ENCODE measurements at regions not wholly inside any gene's neighbourhood (a gene's known extent, or its start where the extent isn't known, plus 50 kb on each side); places are given as distances from the start of the nearest gene placed in this dataset.
"Not testable (repeated sequence)": the region's sequence is repeated elsewhere in the genome, so short reads cannot be mapped to it uniquely, and the experiment has no call there.

- ATAC-seq, DNase-seq: not testable (repeated sequence)
Measured at GRCh38 chr15:38814254-38814653, 249.6 kb upstream of the RASGRP1 start.

DNA sequence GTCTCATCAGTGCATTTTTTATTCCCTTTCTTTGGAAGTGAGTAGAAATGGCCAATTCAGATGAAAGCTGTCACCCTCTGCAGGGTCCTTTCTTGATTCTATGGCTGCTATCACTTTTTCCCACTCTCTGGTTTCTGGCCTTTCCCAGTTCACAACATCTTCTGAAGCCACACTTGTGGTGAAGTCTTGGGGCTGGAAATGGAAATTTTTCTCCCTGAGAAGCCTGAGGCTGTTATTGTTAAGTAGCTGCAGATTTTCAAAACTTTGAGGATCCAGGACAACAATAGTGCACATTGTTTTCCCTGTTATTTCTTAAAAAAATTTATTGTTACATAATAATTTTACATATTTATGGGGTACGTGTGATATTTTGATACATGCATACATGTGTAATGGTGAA is 250.3 kb upstream of the RASGRP1 start:
- DNase-seq (no peak), ATAC-seq (no peak)

DNA sequence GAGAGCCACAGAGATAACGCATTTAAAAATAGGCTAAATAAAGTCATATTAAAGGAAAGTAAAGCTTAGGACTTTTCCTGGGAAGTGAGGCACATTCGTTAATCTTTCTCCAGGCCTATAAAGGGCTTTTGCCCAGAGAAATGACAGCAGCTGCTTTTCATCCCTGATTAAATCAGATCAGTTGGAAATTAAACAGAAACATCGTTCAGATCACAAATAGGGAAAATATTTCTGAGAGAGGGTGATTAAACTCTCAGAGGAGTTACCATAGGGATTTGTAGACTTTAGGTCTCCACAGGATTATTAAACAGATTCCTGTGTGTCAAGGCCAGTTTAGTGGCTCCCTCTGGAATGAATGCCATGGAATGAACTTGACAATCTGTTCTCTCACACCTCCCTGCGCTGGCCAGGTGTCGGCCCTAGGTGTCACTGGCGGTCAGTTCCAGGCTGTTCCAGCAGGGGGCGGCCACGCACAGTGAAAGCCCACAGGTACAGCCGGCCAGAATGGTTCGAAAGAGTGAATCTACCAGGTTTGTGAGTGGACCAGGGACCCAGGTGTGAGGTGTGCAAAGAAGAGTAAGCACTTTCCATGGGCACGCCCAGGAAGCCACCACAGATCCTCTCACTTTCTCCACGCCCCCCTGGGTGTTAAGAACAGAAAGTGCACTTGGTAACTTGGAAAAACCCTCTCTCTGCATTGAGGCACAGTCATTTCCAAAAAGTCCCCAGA is 253.0 kb upstream of the RASGRP1 start:
- DNase-seq (peak; percentile 86), ATAC-seq (peak; percentile 91)

DNA sequence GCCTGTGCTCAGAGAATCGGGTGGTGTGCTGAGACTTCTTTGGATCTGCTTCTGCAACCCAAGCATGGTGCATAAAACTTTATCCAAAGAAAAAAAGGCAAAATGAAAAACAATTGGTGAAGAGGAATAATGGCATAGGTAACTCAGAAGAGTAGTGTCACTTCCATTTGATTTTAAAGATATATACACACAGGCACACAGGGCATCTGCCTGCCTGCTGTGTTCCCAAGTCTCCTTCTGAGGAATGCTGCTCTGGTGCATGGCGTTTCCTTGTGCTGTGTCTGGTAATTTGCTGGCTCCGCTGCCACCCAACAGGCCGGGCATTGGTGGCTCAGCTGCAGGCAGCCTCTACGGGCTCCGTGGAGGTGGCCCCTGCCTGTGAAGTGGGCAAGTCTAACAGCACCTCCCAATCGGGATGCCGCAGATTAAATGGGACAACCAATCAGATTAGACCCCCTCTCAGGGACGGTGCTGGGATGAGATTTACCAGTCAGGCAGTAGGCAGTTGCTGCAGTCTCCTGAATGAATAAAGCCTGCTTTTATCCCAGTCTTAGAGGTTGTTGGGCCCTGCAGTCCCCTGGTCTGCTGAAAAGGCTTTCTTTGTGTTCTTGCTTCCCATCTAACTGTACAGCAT is 253.7 kb upstream of the RASGRP1 start:
- no peak for DNase-seq
- no peak for ATAC-seq

GRCh38 chr15:38819387-38819950 is 254.9 kb upstream of the RASGRP1 start:
- no peak for DNase-seq
- no peak for ATAC-seq

GRCh38 chr15:38823263-38823662 is 258.6 kb upstream of the RASGRP1 start:
- ATAC-seq (no peak), DNase-seq (no peak)

- ATAC-seq: no peak
- DNase-seq: no peak
Measured at GRCh38 chr15:38824719-38825118, 260.1 kb upstream of the RASGRP1 start.

GRCh38 chr15:38826880-38827279 is 262.3 kb upstream of the RASGRP1 start:
- no peak for DNase-seq
- ATAC-seq: no peak

- DNase-seq: no peak
- no peak for ATAC-seq
Measured at GRCh38 chr15:38828031-38828532, 263.5 kb upstream of the RASGRP1 start.

DNA sequence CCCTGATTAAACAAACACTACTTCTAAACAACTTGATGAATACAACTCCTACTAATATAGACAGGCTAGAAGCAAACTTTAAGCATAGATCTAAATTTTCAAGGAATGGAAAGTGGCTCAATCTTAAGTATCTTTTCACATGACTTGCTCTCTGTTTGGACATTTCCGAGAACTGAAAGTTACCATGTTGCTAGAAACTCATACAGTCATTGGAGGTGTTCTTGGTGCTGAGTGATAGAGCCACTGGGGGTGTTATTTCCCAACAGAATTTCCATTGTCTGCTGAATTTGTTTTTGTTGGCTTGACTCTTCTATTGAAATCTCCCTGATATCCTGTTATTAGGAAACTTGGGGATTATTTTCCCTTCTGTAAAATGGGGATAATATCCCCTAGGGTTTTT is 264.5 kb upstream of the RASGRP1 start:
- DNase-seq (no peak), ATAC-seq (no peak)

DNA sequence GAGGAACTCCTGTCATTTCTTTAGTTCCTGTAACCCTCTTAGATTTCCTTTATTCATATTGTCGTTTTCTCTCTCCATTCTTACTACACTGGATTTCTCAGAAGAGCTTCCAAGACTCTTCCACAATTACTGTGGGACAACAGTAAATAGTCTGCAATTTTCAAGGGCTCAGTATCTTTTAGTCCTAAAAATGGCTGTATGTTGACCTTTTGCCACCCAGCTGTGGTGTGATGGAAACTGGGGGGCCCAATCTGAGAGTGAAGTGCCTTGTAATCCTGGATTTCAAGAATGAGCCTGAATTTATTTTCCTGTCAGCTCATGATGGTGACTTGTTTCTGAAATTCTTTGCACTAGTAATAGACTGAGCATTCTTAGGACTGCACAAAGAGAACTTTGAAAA is 277.6 kb upstream of the RASGRP1 start:
- ATAC-seq: no peak

GRCh38 chr15:38843051-38843501 is 278.5 kb upstream of the RASGRP1 start:
- DNase-seq (no peak), ATAC-seq (no peak)

More for the DNA sequence above, 277.6 kb upstream of the RASGRP1 start:
- DNase-seq: no peak

GRCh38 chr15:38843736-38844590 is 279.3 kb upstream of the RASGRP1 start:
- DNase-seq (no peak), ATAC-seq (no peak)

DNA sequence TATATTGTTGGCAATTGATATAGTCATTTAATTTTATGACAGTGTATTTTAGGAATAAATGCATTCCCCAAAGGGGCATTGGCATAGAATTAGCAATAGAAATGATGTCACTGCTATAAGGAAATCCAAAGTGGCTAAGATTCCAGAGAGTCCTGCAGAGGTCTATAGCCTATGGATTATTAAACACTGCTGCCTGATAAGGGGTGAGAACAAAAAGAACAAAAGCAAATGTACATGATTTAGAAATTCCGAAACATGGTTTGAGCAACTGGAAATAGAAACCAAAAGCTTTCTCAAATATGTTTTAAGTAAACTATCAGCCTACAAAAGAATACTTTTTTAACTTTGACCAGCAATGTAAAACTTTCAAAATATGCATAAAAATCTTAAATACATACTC is 280.1 kb upstream of the RASGRP1 start:
- ATAC-seq: no peak
- no peak for DNase-seq

- ATAC-seq: no peak
- no peak for DNase-seq
Measured at GRCh38 chr15:38846346-38846745, 281.7 kb upstream of the RASGRP1 start.

DNA sequence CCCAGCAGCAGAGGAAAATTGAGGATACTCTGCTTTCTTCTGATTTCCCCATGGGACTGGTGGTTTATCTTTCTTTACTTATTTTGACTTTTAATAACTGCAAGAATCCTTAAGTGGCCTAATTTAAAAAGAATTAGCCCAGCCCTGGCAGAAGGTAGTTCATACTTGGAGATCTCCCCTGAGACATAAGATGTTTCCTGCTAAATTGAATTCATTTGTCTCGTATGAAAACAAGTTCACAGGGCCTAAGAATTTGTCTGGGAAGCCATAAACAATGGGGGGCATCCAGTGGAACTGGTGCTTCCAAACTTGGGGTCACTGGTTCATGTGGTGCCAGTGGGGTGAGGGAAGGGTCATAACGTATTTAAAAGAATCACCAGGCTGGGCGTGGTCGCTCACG is 283.1 kb upstream of the RASGRP1 start:
- no peak for DNase-seq
- ATAC-seq: no peak

DNA sequence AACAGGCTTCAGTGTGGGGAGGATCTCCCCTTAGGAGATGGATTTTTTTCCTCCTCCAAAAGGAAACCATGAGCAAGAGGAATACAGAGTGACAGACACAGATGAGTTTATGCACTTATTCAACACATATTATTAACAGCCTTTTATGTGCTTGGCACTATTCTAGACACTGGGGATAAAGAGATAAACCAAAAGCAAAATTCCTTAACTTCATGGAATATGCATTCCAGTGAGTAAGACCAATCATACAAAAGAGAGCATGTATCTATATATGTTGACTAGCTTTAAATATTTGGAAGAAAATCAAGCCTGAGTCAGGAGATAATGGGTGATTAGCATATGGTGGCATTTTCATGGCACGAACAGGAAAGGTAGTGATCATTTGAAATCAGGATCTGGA is 284.4 kb upstream of the RASGRP1 start:
- DNase-seq: no peak

DNA sequence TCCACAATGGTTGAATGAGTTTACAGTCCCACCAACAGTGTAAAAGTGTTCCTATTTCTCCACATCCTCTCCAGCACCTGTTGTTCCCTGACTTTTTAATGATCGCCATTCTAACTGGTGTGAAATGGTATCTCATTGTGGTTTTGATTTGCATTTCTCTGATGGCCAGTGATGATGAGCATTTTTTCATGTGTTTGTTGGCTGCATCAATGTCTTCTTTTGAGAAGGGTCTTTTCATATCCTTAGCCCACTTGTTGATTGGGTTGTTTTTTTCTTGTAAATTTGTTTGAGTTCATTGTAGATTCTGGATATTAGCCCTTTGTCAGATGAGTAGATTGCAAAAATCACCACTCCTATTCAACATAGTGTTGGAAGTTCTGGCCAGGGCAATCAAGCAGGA is 287.6 kb upstream of the RASGRP1 start:
- ATAC-seq: not testable (repeated sequence)

More for the DNA sequence above, 284.4 kb upstream of the RASGRP1 start:
- no peak for ATAC-seq

DNA sequence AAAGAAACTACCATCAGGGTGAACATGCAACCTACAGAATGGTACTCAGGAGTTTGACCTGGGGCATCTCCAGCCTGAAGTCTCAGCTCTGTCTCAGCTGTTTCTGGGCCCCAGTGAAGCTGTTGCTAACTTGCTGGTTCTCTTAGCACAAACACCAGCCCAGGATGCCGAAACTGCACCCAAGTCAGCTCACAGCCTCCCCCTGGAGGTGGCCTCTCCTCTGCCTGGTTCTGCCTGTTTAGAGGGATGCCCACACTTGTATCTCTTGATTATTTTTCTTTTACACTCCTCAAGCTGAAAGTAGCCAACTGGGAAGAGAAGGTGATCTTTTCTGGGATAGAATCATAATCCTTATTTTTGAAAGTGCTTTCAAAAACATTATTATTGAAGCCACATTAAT is 289.0 kb upstream of the RASGRP1 start:
- DNase-seq (peak; percentile 11), ATAC-seq (no peak)

More for the DNA sequence above, 287.6 kb upstream of the RASGRP1 start:
- not testable (repeated sequence) for DNase-seq

- DNase-seq: no peak
Measured at GRCh38 chr15:38854506-38854905, 289.9 kb upstream of the RASGRP1 start.

GRCh38 chr15:38857814-38858213 is 293.2 kb upstream of the RASGRP1 start:
- no peak for DNase-seq

More at GRCh38 chr15:38854506-38854905, 289.9 kb upstream of the RASGRP1 start:
- no peak for ATAC-seq

DNA sequence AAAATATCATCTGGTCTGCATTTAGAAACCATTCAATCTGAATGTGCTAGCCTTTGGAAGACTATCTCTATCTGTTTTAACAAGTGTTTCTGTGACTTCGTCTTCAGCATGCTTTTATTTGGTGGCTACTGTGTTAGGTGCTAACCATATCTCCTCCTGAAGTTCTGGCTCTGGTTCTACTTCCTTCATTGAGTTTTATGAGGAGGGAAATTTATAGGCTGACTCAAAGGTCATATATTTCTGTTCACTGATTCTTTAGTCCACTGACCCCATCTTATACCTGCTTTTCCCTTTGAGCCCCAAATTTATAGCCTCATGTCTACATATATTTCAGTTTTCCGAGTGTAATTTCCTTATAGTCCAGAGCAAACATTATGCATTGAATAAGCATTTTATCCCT is 295.0 kb upstream of the RASGRP1 start:
- ATAC-seq: no peak

More at GRCh38 chr15:38857814-38858213, 293.2 kb upstream of the RASGRP1 start:
- ATAC-seq: no peak

More for the DNA sequence above, 295.0 kb upstream of the RASGRP1 start:
- DNase-seq: no peak
